HCT116 (cell line): ENCODE measurements at regions not wholly inside any gene's neighbourhood (a gene's known extent, or its start where the extent isn't known, plus 50 kb on each side); places are given as distances from the start of the nearest gene placed in this dataset.

Experiments used
- ATAC-seq: fragments of 200-7000 bp; cut with Tn5 transposase; 2 replicates; pipeline ENCODE4 v1.9.1; 2020; ENCODE audit warnings: mild to moderate bottlenecking, moderate library complexity
- BruUV-seq: library from RNA; stranded (reverse); fragments of 400-500 nt; replicated peaks from 2 replicates; lab custom pipeline; 2021; lab: Mats Ljungman, UMichigan
- CTCF ChIA-PET: fragments of 300-600 bp; sonication (Branson Sonifier 250); formaldehyde crosslinking; loops from one replicate; lab custom pipeline; 2021; ENCODE audit warnings: antibody characterized with exemption; lab: Charles Lee
- POLR2A ChIA-PET: fragments of 300-600, 350-600 bp; sonication (Branson Sonifier 250); formaldehyde crosslinking; loops from one replicate; lab custom pipeline; 2021; ENCODE audit warnings: antibody characterized with exemption; lab: Charles Lee
- RAD21 ChIA-PET, 2 experiments: fragments of 300-600 bp; sonication (Branson Sonifier 250); formaldehyde crosslinking; loops; one replicate each; lab custom pipeline; 2023; ENCODE audit warnings: low total read pairs in 2 of 2; ENCODE audit not compliant: uncharacterized antibody in 2 of 2, unreplicated experiment in 2 of 2, low non-redundant PET in 1 of 2; lab: Charles Lee
- DNase-seq: peaks from one replicate; pipeline ENCODE4 v3.0.0-alpha.2; 2010; ENCODE audit warnings: low read depth, low spot score
- H2AFZ ChIP-seq: fragments of 200-600 bp; shearing (Covaris generic), sonication (generic); 2 replicates; pipeline ENCODE4 v1.6.1; 2017; ENCODE audit warnings: low read depth, mixed run types, mixed read lengths, antibody characterized with exemption, low read length; ENCODE audit not compliant: poor library complexity, severe bottlenecking
- H3K27ac ChIP-seq: 2 replicates; pipeline ENCODE4 v1.5.1; 2012; ENCODE audit warnings: low read depth, low read length
- H3K27me3 ChIP-seq: fragments of 200-600 bp; sonication (generic); 2 replicates; pipeline ENCODE4 v1.6.1; 2016; ENCODE audit warnings: mixed run types, low read length, mixed read lengths; ENCODE audit not compliant: insufficient read depth
- H3K36me3 ChIP-seq, 2 experiments: fragments of 200-500 bp in 1 of 2; fragments of 200-600 bp in 1 of 2; sonication (Bioruptor generic) in 1 of 2; sonication (generic) in 1 of 2; 2 replicates each; pipeline versions ENCODE4 v1.5.1 to v1.6.1; 2014 to 2016; ENCODE audit warnings: low read length in 2 of 2, inconsistent platforms in 1 of 2, mixed read lengths in 1 of 2, mixed run types in 1 of 2; ENCODE audit not compliant: insufficient read depth in 2 of 2, control insufficient read depth in 1 of 2
- H3K4me1 ChIP-seq, 2 experiments: fragments of 200-600 bp in 1 of 2; sonication (generic) in 1 of 2; 2 replicates each; pipeline versions ENCODE4 v1.5.1 to v1.6.1; 2012 to 2017; ENCODE audit warnings: low read length in 2 of 2, inconsistent platforms in 1 of 2, mild to moderate bottlenecking in 1 of 2, mixed read lengths in 1 of 2, mixed run types in 1 of 2, moderate library complexity in 1 of 2; ENCODE audit not compliant: insufficient read depth in 2 of 2, control insufficient read depth in 1 of 2
- H3K4me2 ChIP-seq: fragments of 200-600 bp; sonication (generic); 2 replicates; pipeline ENCODE4 v1.6.1; 2017; ENCODE audit warnings: mixed run types, low read length, mixed read lengths
- H3K4me3 ChIP-seq, 2 experiments: fragments of 200-600 bp in 1 of 2; sonication (generic) in 1 of 2; replicated peaks in 1 of 2; 2 replicates each; pipeline ENCODE4 v1.5.1; 2011 to 2016; ENCODE audit warnings: low read length in 2 of 2, control low read depth in 1 of 2, low read depth in 1 of 2, mild to moderate bottlenecking in 1 of 2, mixed read lengths in 1 of 2, mixed run types in 1 of 2
- H3K79me2 ChIP-seq: fragments of 200-600 bp; sonication (generic); 2 replicates; pipeline ENCODE4 v1.6.1; 2017; ENCODE audit warnings: mild to moderate bottlenecking, mixed run types, low read length, moderate library complexity, mixed read lengths; ENCODE audit not compliant: insufficient read depth
- H3K9ac ChIP-seq: fragments of 200-600 bp; sonication (generic); 2 replicates; pipeline ENCODE4 v1.6.1; 2016; ENCODE audit warnings: low read length, mixed read lengths
- H3K9me2 ChIP-seq: fragments of 200-600 bp; sonication (generic), shearing (Covaris generic); 2 replicates; pipeline ENCODE4 v1.6.1; 2017; ENCODE audit warnings: mixed run types, mild to moderate bottlenecking, moderate library complexity; ENCODE audit not compliant: insufficient read depth
- H3K9me3 ChIP-seq, 2 experiments: fragments of 200-500 bp in 1 of 2; fragments of 200-600 bp in 1 of 2; sonication (Bioruptor generic) in 1 of 2; sonication (generic) in 1 of 2; 2 replicates each; pipeline ENCODE4 v1.6.1; 2014 to 2017; ENCODE audit warnings: low read length in 2 of 2, mixed read lengths in 2 of 2, inconsistent platforms in 1 of 2, low read depth in 1 of 2, mild to moderate bottlenecking in 1 of 2, mixed run types in 1 of 2, moderate library complexity in 1 of 2; ENCODE audit not compliant: control insufficient read depth in 1 of 2, insufficient read depth in 1 of 2
- H4K20me1 ChIP-seq: fragments of 200-600 bp; sonication (generic), shearing (Covaris generic); 2 replicates; pipeline ENCODE4 v1.6.1; 2017; ENCODE audit warnings: mixed run types, mild to moderate bottlenecking, moderate library complexity; ENCODE audit not compliant: insufficient read depth
- CBX3 ChIP-seq: IDR thresholded peaks from 2 replicates; pipeline ENCODE4 v1.6.1; 2012; ENCODE audit warnings: low read depth
- CEBPB ChIP-seq: IDR thresholded peaks from 2 replicates; pipeline ENCODE4 v1.6.1; 2012; ENCODE audit warnings: low read depth
- EGR1 ChIP-seq: IDR thresholded peaks from 2 replicates; pipeline ENCODE4 v1.6.1; 2012; ENCODE audit warnings: low read depth
- ELF1 ChIP-seq: IDR thresholded peaks from 2 replicates; pipeline ENCODE4 v1.6.1; 2012; ENCODE audit warnings: low read depth, borderline replicate concordance
- EZH2 ChIP-seq: fragments of 200-600 bp; sonication (generic); IDR thresholded peaks from 2 replicates; pipeline ENCODE4 v1.6.1; 2017; ENCODE audit warnings: antibody characterized with exemption, mixed run types
- FOSL1 ChIP-seq: IDR thresholded peaks from 2 replicates; pipeline ENCODE4 v1.6.1; 2012; ENCODE audit warnings: low read depth
- POLR2A ChIP-seq: IDR thresholded peaks from 2 replicates; pipeline ENCODE4 v1.7.0; 2011; ENCODE audit warnings: borderline replicate concordance; ENCODE audit not compliant: insufficient read depth, insufficient read length; ENCODE audit errors: extremely low read depth
- POLR2AphosphoS5 ChIP-seq: IDR thresholded peaks from 2 replicates; pipeline ENCODE4 v1.6.1; 2011; ENCODE audit warnings: mild to moderate bottlenecking, low read depth, low read length, moderate library complexity
- RAD21 ChIP-seq: IDR thresholded peaks from 2 replicates; pipeline ENCODE4 v1.6.1; 2012; ENCODE audit warnings: low read depth, mild to moderate bottlenecking
- SIN3A ChIP-seq: IDR thresholded peaks from 2 replicates; pipeline ENCODE4 v1.6.1; 2012; ENCODE audit warnings: low read depth
- SP1 ChIP-seq: IDR thresholded peaks from 2 replicates; pipeline ENCODE4 v1.6.1; 2012; ENCODE audit warnings: low read depth
- TCF7L2 ChIP-seq: IDR thresholded peaks from 2 replicates; pipeline ENCODE4 v1.7.0; 2011; ENCODE audit warnings: borderline replicate concordance, inconsistent platforms; ENCODE audit not compliant: insufficient read depth, insufficient read length; ENCODE audit errors: extremely low read depth
- YY1 ChIP-seq: IDR thresholded peaks from 2 replicates; pipeline ENCODE4 v1.6.1; 2011; ENCODE audit warnings: low read length, low read depth, moderate library complexity, mild to moderate bottlenecking; ENCODE audit not compliant: insufficient replicate concordance; ENCODE audit errors: extremely low read depth
- ZBTB33 ChIP-seq: IDR thresholded peaks from 2 replicates; pipeline ENCODE4 v1.6.1; 2011; ENCODE audit warnings: mild to moderate bottlenecking, low read length, moderate library complexity; ENCODE audit not compliant: insufficient replicate concordance; ENCODE audit errors: extremely low read depth
- ZFX ChIP-seq: fragments of 450-650 bp; IDR thresholded peaks from 2 replicates; pipeline ENCODE4 v1.6.1; 2017
- intact Hi-C: fragments of 100-400 bp; cut with micrococcal nuclease; formaldehyde crosslinking; loops from 2 replicates; pipeline ENCODE4 v1.10.0; 2022
- TF ChIP-seq, protein P1 (sequence below): IDR thresholded peaks from 2 replicates; pipeline ENCODE4 v1.6.1; 2012
- TF ChIP-seq, protein P2 (sequence below), 3 experiments: fragments of 200-600 bp in 1 of 3; sonication (generic) in 1 of 3; IDR thresholded peaks in 2 of 3; conservative IDR thresholded peaks in 1 of 3; 2 replicates each; pipeline ENCODE4 v1.5.1; 2012 to 2017; ENCODE audit warnings: low read depth in 2 of 3, low read length in 2 of 3, antibody characterized with exemption in 1 of 3, borderline replicate concordance in 1 of 3, control low read depth in 1 of 3, mild to moderate bottlenecking in 1 of 3, mixed read lengths in 1 of 3, mixed run types in 1 of 3, moderate library complexity in 1 of 3; ENCODE audit not compliant: insufficient read depth in 1 of 3
- TF ChIP-seq, protein P3 (sequence below): IDR thresholded peaks from 2 replicates; pipeline ENCODE4 v1.6.1; 2012; ENCODE audit warnings: low read depth
- TF ChIP-seq, protein P4 (sequence below): IDR thresholded peaks from 2 replicates; pipeline ENCODE4 v1.6.1; 2012

GRCh38 chr5:126677121-126677520, 76.4 kb downstream of the PHAX start:
- H3K79me2 ChIP-seq = no peaks in the 10 kb centered on the region
- H4K20me1 ChIP-seq = no peaks in the 10 kb centered on the region
- H3K36me3 ChIP-seq = no peaks in the 10 kb centered on the region
- no peak for TF ChIP-seq ELF1
- no peak for TF ChIP-seq SP1
- TF ChIP-seq SIN3A = no peak
- no peak for TF ChIP-seq CBX3
- TF ChIP-seq ZBTB33 = no peak
- TF ChIP-seq, protein P1, sequence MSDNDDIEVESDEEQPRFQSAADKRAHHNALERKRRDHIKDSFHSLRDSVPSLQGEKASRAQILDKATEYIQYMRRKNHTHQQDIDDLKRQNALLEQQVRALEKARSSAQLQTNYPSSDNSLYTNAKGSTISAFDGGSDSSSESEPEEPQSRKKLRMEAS = no peak
- no peak for TF ChIP-seq YY1
- TF ChIP-seq RAD21 = no peak
- TF ChIP-seq TCF7L2 = no peak
- TF ChIP-seq, protein P2, sequence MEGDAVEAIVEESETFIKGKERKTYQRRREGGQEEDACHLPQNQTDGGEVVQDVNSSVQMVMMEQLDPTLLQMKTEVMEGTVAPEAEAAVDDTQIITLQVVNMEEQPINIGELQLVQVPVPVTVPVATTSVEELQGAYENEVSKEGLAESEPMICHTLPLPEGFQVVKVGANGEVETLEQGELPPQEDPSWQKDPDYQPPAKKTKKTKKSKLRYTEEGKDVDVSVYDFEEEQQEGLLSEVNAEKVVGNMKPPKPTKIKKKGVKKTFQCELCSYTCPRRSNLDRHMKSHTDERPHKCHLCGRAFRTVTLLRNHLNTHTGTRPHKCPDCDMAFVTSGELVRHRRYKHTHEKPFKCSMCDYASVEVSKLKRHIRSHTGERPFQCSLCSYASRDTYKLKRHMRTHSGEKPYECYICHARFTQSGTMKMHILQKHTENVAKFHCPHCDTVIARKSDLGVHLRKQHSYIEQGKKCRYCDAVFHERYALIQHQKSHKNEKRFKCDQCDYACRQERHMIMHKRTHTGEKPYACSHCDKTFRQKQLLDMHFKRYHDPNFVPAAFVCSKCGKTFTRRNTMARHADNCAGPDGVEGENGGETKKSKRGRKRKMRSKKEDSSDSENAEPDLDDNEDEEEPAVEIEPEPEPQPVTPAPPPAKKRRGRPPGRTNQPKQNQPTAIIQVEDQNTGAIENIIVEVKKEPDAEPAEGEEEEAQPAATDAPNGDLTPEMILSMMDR (IDR thresholded peaks at IDR 0.05 in 2 of 3, conservative IDR thresholded peaks at IDR 0.05 in 1 of 3; ENCODE audit: borderline replicate concordance in 1 of 3, insufficient read depth in 1 of 3, low read depth in 2 of 3, low read length in 2 of 3) = no peak
- TF ChIP-seq, protein P3, sequence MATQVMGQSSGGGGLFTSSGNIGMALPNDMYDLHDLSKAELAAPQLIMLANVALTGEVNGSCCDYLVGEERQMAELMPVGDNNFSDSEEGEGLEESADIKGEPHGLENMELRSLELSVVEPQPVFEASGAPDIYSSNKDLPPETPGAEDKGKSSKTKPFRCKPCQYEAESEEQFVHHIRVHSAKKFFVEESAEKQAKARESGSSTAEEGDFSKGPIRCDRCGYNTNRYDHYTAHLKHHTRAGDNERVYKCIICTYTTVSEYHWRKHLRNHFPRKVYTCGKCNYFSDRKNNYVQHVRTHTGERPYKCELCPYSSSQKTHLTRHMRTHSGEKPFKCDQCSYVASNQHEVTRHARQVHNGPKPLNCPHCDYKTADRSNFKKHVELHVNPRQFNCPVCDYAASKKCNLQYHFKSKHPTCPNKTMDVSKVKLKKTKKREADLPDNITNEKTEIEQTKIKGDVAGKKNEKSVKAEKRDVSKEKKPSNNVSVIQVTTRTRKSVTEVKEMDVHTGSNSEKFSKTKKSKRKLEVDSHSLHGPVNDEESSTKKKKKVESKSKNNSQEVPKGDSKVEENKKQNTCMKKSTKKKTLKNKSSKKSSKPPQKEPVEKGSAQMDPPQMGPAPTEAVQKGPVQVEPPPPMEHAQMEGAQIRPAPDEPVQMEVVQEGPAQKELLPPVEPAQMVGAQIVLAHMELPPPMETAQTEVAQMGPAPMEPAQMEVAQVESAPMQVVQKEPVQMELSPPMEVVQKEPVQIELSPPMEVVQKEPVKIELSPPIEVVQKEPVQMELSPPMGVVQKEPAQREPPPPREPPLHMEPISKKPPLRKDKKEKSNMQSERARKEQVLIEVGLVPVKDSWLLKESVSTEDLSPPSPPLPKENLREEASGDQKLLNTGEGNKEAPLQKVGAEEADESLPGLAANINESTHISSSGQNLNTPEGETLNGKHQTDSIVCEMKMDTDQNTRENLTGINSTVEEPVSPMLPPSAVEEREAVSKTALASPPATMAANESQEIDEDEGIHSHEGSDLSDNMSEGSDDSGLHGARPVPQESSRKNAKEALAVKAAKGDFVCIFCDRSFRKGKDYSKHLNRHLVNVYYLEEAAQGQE = no peak
- TF ChIP-seq, protein P4, sequence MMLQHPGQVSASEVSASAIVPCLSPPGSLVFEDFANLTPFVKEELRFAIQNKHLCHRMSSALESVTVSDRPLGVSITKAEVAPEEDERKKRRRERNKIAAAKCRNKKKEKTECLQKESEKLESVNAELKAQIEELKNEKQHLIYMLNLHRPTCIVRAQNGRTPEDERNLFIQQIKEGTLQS = no peak
- TF ChIP-seq CEBPB = no peak
- no peak for TF ChIP-seq EGR1
- TF ChIP-seq ZFX = no peak
- TF ChIP-seq POLR2A = no peak
- no peak for TF ChIP-seq POLR2AphosphoS5
- TF ChIP-seq FOSL1 = no peak
- TF ChIP-seq EZH2 = no peak
- no peaks in the 10 kb centered on the region for H3K9me2 ChIP-seq
- ATAC-seq (no peak), DNase-seq (no peak)
- H3K9me3 ChIP-seq = no peaks in the 10 kb centered on the region
- H3K4me1 ChIP-seq = no peaks in the 10 kb centered on the region
- H3K4me3 ChIP-seq = no peak overlapping the region
- RAD21 ChIA-PET = interaction anchor here in 1 of 2 experiments (0.9 kb wide), 1 partner anchor 101 kb away, joined by 3 read pairs; no protein-coding TSS in a partner anchor
- no peak overlapping the region for H3K4me2 ChIP-seq
- CTCF ChIA-PET = interaction anchor here (0.7 to 10.6 kb wide), 5 partner anchors 99 to 133 kb away, joined by 3 to 71 read pairs (median 5); partner anchors contain the start of gene LMNB1
- no TSS peak for BruUV-seq
- H3K9ac ChIP-seq = no peak overlapping the region
- POLR2A ChIA-PET = interaction anchor here (1.6 kb wide), 1 partner anchor 99 kb away, joined by 5 read pairs; the partner anchor contains the start of gene LMNB1
- intact Hi-C loops = no loop called here
- no peak overlapping the region for H3K27ac ChIP-seq
- no peak overlapping the region for H2AFZ ChIP-seq
- no peaks in the 10 kb centered on the region for H3K27me3 ChIP-seq
